BLaER1 treated with 17β-estradiol and CSF1 and Interleukin-3, amounts not matched to agents 10 nM and 100 nM (cell line): ENCODE measurements at regions not wholly inside any gene's neighbourhood (a gene's known extent, or its start where the extent isn't known, plus 50 kb on each side); places are given as distances from the start of the nearest gene placed in this dataset.
A peak's percentile ranks its signal among the peaks of the same experiment; 100 is the strongest.

Source experiments
- H3K27ac ChIP-seq, 11 experiments: shearing (Covaris generic); formaldehyde crosslinking; 2 replicates each; pipeline ENCODE4 v1.8.1; 2022
- H3K27me3 ChIP-seq, 11 experiments: shearing (Covaris generic); formaldehyde crosslinking; 2 replicates each; pipeline ENCODE4 v1.8.1; 2022
- H3K36me3 ChIP-seq, 11 experiments: shearing (Covaris generic); formaldehyde crosslinking; 2 replicates each; pipeline ENCODE4 v1.8.1; 2022
- H3K4me1 ChIP-seq, 10 experiments: shearing (Covaris generic); formaldehyde crosslinking; 2 replicates each; pipeline ENCODE4 v1.8.1; 2022
- H3K4me2 ChIP-seq, 11 experiments: shearing (Covaris generic); formaldehyde crosslinking; 2 replicates each; pipeline ENCODE4 v1.8.1; 2022
- H3K4me3 ChIP-seq, 10 experiments: shearing (Covaris generic); formaldehyde crosslinking; 2 replicates each; pipeline ENCODE4 v1.8.1; 2022
- H3K9ac ChIP-seq, 11 experiments: shearing (Covaris generic); formaldehyde crosslinking; 2 replicates each; pipeline ENCODE4 v1.8.1; 2022
- H3K9me3 ChIP-seq, 11 experiments: shearing (Covaris generic); formaldehyde crosslinking; replicated peaks in 1 of 11; 2 replicates each; pipeline ENCODE4 v1.8.1; 2022
- H4K20me1 ChIP-seq, 11 experiments: shearing (Covaris generic); formaldehyde crosslinking; 2 replicates each; pipeline ENCODE4 v1.8.1; 2022
- Cebpa-rat ChIP-seq, 11 experiments: shearing (Covaris generic); IDR thresholded peaks; 2 replicates each; pipeline ENCODE4 v1.8.1; 2022

DNA sequence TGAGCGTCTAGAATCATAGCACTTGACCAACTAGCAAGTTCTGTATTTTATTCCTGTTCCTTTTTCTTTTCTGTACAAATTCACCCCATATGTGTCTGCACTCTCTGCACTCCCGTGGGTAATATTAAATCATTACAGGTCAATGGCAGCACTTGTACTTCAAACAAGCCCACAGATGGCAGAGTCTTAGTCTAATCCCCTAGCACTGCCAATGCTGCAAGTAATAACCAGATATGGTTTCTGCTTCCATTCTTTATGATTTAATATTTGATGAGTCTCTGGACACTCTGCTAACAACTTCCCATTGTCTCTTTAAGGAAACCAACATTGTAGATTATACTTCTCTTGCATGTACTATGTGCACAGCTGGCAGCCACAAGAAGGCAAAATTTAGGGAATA is 343.8 kb upstream of the CHD1 start:
- H3K36me3 ChIP-seq: no peaks in the 10 kb centered on the region
- peaks cover 0 to 14% (median 7%) of the 10 kb centered on the region in 10 experiments; a peak in 13 of 20 replicates for H3K4me1 ChIP-seq

DNA sequence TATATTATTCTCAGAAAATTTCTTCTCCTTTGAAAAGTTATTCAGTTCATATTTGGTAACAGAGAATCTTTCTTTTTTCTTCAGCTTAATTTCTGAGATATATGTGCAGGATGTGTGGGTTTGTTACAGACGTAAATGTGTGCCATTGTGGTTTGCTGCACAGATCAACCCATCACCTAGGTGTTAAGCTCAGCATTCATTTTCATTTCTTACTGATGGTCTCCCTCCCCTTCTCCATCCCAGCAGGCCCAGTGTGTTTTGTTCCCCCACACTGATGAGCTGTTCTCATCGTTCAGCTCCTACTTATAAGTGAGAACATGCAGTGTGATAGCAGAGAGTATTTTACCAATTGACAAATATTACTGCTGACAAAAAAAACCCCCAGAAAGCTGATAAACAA is 330.0 kb upstream of the CHD1 start:
- TF ChIP-seq Cebpa-rat (IDR thresholded peaks at IDR 0.05): no peak
- Histone ChIP-seq H3K4me1 (no peaks in the 10 kb centered on the region; a peak in 1 of 20 replicates), H3K9me3 (peaks cover 18 to 35% (median 29%) of the 10 kb centered on the region in 11 experiments), H4K20me1 (no peaks in the 10 kb centered on the region), H3K27ac (no peak overlapping the region), H3K4me2 (no peak overlapping the region), H3K9ac (no peak overlapping the region), H3K27me3 (no peaks in the 10 kb centered on the region), H3K4me3 (no peak overlapping the region), H3K36me3 (no peaks in the 10 kb centered on the region)

More for the DNA sequence above, 343.8 kb upstream of the CHD1 start:
- H3K27me3 ChIP-seq: no peaks in the 10 kb centered on the region
- H4K20me1 ChIP-seq: no peaks in the 10 kb centered on the region
- no peaks in the 10 kb centered on the region for H3K9me3 ChIP-seq
- H3K9ac ChIP-seq: no peak overlapping the region
- TF ChIP-seq Cebpa-rat (IDR thresholded peaks at IDR 0.05): no peak
- H3K4me3 ChIP-seq: no peak overlapping the region
- H3K4me2 ChIP-seq: peak overlapping the region in 1 of 11 experiments; percentile 71; a peak in 1 of 22 replicates
- no peak overlapping the region for H3K27ac ChIP-seq

DNA sequence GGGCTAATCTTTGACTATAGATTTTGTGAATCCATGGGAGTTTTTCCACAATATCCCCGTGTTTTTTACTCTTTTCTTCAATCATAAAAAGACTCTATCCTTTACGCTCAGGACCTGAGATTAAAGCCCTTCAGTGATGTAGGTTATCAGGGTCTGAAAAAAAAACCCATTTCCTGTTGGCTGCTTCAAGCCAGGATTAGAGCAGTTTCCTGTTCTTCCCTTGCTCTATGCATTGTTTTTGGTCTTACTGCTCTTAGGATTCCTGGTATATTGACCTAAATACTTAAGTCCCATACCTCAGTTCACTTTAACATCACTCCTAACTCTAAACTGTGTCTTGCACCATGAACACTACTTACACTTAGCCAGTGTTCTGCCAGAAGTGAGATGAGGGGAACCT is 319.3 kb upstream of the CHD1 start:
- Histone ChIP-seq H3K9ac (no peak overlapping the region), H4K20me1 (no peaks in the 10 kb centered on the region), H3K27ac (no peak overlapping the region), H3K27me3 (no peaks in the 10 kb centered on the region), H3K4me3 (no peak overlapping the region), H3K4me1 (peaks cover 9 to 25% (median 17%) of the 10 kb centered on the region in 10 experiments; a peak in 18 of 20 replicates), H3K4me2 (peak overlapping the region in 9 of 11 experiments; percentile 3 to 32 (median 13); a peak in 8 of 22 replicates), H3K36me3 (no peaks in the 10 kb centered on the region), H3K9me3 (no peaks in the 10 kb centered on the region; a peak in 1 of 22 replicates)
- TF ChIP-seq Cebpa-rat (IDR thresholded peaks at IDR 0.05): no peak

DNA sequence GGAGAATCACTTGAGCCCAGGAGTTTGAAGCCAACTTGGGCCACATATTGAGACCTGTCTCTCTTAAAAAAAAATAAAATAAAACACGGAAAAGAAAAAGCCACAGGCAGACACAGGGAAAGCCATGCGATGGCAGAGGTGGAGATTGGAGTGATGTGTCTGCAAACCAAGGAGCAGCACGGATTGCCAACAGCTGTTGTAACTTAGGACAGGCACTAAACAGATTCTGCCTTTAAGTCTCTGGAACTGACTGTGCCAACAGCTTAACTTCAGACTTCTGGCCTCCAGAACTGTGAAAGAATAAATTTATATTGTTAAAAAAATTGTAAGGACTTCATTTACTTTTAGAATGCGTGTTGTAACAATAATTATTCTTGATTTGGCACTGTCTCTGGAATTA is 318.5 kb upstream of the CHD1 start:
- Histone ChIP-seq H3K9ac (no peak overlapping the region), H3K4me2 (no peak overlapping the region; a peak in 1 of 22 replicates), H3K27me3 (no peaks in the 10 kb centered on the region), H4K20me1 (no peaks in the 10 kb centered on the region), H3K4me3 (no peak overlapping the region), H3K27ac (no peak overlapping the region), H3K4me1 (peaks cover 10 to 32% (median 22%) of the 10 kb centered on the region in 10 experiments; a peak in 18 of 20 replicates), H3K9me3 (no peaks in the 10 kb centered on the region; a peak in 1 of 22 replicates), H3K36me3 (no peaks in the 10 kb centered on the region)
- no peak for TF ChIP-seq Cebpa-rat (IDR thresholded peaks at IDR 0.05)

DNA sequence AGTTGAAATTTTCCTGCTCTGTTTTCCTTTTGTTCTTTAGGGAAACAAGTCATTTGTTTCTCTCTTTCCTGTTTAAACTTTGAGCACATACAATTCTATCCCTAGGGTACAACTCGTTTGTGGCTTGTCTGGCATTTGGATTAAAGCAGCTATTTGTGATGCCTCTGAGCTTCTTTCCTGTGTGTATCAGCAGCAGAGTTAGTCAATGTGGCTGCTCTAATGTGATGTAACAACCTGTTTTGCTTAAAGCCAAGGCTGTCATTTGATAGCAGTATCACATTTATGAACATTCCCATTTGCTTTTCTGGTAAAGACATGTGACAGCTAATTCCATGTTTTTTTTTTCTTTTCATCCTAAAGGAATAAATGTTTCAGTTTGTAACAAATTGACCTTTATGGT is 314.3 kb upstream of the CHD1 start:
- no peak overlapping the region for H3K27ac ChIP-seq
- peak overlapping the region in 6 of 11 experiments; percentile 0 to 43 (median 27); a peak in 11 of 22 replicates for H3K4me2 ChIP-seq
- H3K4me1 ChIP-seq: peaks cover 8 to 28% (median 23%) of the 10 kb centered on the region in 10 experiments; a peak in 18 of 20 replicates
- 0 out of 22 replicates have a peak, but pooled peaks of 1 of the 11 experiments have one; percentile 13 for TF ChIP-seq Cebpa-rat (IDR thresholded peaks at IDR 0.05)
- H4K20me1 ChIP-seq: no peaks in the 10 kb centered on the region
- H3K27me3 ChIP-seq: no peaks in the 10 kb centered on the region
- no peaks in the 10 kb centered on the region for H3K9me3 ChIP-seq
- no peak overlapping the region for H3K4me3 ChIP-seq
- H3K36me3 ChIP-seq: no peaks in the 10 kb centered on the region
- no peak overlapping the region for H3K9ac ChIP-seq

DNA sequence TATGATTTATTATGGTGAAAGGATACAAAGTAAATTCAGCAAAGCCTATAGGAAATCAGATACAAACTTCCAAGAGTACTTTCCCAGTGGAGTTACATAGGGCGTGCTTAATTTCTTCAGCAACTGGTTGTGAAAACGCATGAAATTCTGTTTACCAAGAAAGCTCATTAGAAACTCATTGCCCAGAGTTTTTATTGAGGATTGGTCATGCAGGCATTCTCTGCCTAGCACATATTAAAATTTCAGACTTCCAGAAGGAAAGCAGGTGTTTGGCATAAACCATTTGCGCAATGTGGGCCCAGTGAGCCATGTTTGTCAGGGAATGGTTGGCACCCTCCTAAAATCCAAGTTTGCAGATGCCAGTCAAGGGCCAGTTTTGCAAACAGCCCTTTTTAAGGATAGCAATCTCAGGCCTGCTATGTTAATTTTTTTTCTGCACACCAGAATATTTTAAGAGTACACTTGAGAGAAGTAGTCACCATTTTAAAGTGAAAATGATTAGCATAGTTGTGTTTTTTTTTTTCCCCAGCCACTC is 311.1 kb upstream of the CHD1 start:
- Histone ChIP-seq H3K9me3 (no peaks in the 10 kb centered on the region), H3K27ac (no peak overlapping the region), H3K36me3 (no peaks in the 10 kb centered on the region), H3K9ac (no peak overlapping the region), H3K27me3 (no peaks in the 10 kb centered on the region), H4K20me1 (no peaks in the 10 kb centered on the region), H3K4me2 (no peak overlapping the region), H3K4me3 (no peak overlapping the region), H3K4me1 (peaks cover 3 to 21% (median 16%) of the 10 kb centered on the region in 10 experiments; a peak in 15 of 20 replicates)
- no peak for TF ChIP-seq Cebpa-rat (IDR thresholded peaks at IDR 0.05)

DNA sequence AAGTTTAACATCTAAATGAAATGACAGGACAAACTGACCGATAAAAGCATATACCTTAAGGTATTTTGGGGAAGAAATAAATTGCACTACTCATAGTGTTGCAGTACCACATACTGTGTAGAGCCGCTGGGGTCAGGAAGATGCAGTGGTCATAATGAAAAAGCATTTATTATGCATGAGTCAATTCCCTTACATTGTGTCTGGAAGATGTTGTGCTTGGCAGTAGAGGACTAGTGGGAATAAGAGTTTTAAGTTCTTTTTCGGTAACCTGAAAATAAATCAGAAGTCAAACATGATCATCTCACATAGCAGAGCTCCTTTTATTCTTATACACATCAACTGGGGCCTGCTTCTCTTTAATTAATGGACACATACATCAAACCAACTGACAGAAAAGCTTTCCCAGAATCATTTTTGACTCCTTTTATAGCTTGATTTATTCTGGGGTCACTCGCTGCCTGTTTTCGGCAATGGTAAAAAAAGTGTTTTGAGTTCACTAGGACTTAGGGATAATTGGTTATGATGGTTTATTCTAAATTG is 262.5 kb upstream of the CHD1 start:
- Histone ChIP-seq H3K36me3 (no peaks in the 10 kb centered on the region), H3K27ac (no peak overlapping the region), H3K4me3 (no peak overlapping the region), H3K9ac (no peak overlapping the region), H3K4me2 (no peak overlapping the region), H4K20me1 (no peaks in the 10 kb centered on the region), H3K9me3 (peaks cover 0 to 13% (median 0%) of the 10 kb centered on the region in 11 experiments; a peak in 5 of 22 replicates), H3K4me1 (no peaks in the 10 kb centered on the region), H3K27me3 (no peaks in the 10 kb centered on the region)
- TF ChIP-seq Cebpa-rat (IDR thresholded peaks at IDR 0.05): no peak

DNA sequence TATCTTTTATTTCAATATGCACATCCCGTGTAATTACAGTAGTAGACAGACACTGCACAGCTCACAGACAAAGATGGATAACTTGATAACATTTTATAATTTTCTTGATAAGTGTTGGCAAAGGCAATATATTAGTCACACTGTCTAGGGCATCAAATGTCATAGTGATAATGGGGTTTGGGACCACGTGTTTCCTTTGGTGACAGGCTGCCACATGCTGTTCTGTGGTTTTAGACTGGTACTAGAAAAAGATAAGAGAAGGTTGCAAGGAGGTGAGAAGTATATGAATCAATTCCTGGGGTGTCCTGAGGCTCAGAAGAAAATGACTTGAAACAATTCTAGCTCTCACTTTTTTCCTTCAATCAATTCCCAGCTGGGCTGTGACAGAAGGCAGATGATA is 258.8 kb upstream of the CHD1 start:
- no peaks in the 10 kb centered on the region for H3K36me3 ChIP-seq
- no peaks in the 10 kb centered on the region for H3K4me1 ChIP-seq
- no peak overlapping the region for H3K9ac ChIP-seq
- no peaks in the 10 kb centered on the region for H4K20me1 ChIP-seq
- H3K27ac ChIP-seq: no peak overlapping the region
- H3K4me2 ChIP-seq: no peak overlapping the region
- no peaks in the 10 kb centered on the region for H3K27me3 ChIP-seq
- H3K9me3 ChIP-seq: no peaks in the 10 kb centered on the region
- no peak overlapping the region for H3K4me3 ChIP-seq
- no peak for TF ChIP-seq Cebpa-rat (IDR thresholded peaks at IDR 0.05)

DNA sequence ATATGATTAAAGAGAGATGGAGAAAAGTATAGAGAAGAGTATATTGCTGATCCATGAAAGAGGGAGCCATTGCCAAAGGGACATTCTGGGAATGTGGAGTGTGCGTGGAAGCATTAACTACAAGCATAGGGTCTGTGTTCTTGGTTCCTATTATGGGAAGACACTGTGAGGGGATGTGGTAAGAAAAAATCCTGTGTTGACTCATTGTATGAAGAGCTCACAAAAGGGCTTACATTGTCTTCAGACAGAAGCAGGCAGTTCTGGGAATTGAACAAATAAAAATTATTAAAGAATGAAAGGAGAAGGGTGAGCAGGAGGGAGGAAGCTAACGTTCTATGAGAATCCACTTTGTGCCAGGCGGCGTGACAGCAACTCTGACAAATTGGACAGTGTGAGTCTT is 250.4 kb upstream of the CHD1 start:
- no peak for TF ChIP-seq Cebpa-rat (IDR thresholded peaks at IDR 0.05)
- no peak overlapping the region for H3K4me3 ChIP-seq
- no peaks in the 10 kb centered on the region for H4K20me1 ChIP-seq
- H3K9me3 ChIP-seq: no peaks in the 10 kb centered on the region
- H3K27ac ChIP-seq: no peak overlapping the region
- no peaks in the 10 kb centered on the region for H3K36me3 ChIP-seq
- H3K27me3 ChIP-seq: 0 out of 22 replicates have a peak, but pooled peaks cover 0 to 3% (median 0%) of the 10 kb centered on the region in 11 experiments
- H3K9ac ChIP-seq: no peak overlapping the region
- peaks cover 0 to 34% (median 0%) of the 10 kb centered on the region in 10 experiments; a peak in 5 of 20 replicates for H3K4me1 ChIP-seq
- H3K4me2 ChIP-seq: peak overlapping the region in 1 of 11 experiments; percentile 30; a peak in 2 of 22 replicates

DNA sequence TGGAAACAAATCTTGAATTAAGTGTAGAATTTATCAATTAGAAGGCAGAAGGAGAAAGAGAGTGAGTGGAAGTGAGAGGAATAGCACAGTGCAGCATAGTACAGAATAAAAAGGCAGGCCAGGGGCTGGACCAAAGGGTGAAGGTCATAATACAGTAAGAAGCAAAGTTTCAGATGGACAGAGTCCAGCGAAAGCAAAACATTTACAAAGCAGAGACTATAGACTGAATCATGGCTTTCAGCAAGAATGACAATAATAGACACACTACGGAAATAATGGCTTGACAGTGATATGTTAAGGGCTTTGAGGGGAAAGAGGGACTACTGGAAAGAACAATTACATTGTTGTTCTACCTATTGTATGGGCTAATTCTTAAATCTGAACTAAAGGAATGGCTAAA is 249.0 kb upstream of the CHD1 start:
- Histone ChIP-seq H3K27me3 (0 out of 22 replicates have a peak, but pooled peaks cover 0 to 3% (median 0%) of the 10 kb centered on the region in 11 experiments), H4K20me1 (no peaks in the 10 kb centered on the region), H3K9ac (no peak overlapping the region), H3K36me3 (no peaks in the 10 kb centered on the region), H3K4me3 (no peak overlapping the region), H3K4me2 (no peak overlapping the region), H3K9me3 (no peaks in the 10 kb centered on the region), H3K4me1 (peaks cover 0 to 34% (median 0%) of the 10 kb centered on the region in 10 experiments; a peak in 5 of 20 replicates), H3K27ac (no peak overlapping the region)
- TF ChIP-seq Cebpa-rat (IDR thresholded peaks at IDR 0.05): no peak
